ENCODE measurements at regions not wholly inside any gene's neighbourhood (a gene's known extent, or its start where the extent isn't known, plus 50 kb on each side); places are given as distances from the start of the nearest gene placed in this dataset.

DNA sequence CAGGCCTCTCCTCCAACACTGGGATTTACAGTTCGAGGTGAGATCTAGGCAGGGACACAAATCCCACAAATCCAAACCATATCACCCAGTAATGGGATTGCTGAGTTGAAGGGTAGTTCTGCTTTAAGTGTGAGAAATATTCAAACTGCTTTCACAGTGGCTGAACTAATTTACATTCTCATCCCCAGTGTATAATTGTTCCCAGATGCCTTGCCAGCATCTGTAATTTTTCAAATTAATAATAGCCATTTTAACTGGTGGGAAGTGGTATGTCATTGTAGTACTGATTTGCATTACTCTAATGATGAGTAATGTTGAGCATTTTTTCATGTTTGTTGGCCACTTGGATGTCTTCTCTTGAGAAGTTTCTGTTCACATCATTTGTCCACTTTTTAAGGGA is 592.8 kb upstream of the GRM3 start:
- TF ChIP-seq, protein P1, sequence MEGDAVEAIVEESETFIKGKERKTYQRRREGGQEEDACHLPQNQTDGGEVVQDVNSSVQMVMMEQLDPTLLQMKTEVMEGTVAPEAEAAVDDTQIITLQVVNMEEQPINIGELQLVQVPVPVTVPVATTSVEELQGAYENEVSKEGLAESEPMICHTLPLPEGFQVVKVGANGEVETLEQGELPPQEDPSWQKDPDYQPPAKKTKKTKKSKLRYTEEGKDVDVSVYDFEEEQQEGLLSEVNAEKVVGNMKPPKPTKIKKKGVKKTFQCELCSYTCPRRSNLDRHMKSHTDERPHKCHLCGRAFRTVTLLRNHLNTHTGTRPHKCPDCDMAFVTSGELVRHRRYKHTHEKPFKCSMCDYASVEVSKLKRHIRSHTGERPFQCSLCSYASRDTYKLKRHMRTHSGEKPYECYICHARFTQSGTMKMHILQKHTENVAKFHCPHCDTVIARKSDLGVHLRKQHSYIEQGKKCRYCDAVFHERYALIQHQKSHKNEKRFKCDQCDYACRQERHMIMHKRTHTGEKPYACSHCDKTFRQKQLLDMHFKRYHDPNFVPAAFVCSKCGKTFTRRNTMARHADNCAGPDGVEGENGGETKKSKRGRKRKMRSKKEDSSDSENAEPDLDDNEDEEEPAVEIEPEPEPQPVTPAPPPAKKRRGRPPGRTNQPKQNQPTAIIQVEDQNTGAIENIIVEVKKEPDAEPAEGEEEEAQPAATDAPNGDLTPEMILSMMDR (IDR thresholded peaks at IDR 0.05; ENCODE audit: insufficient read depth, low read length, poor library complexity, severe bottlenecking), result no peak
- no peak for TF ChIP-seq EZH2phosphoT487 (conservative IDR thresholded peaks at IDR 0.05; ENCODE audit: low read length)

Measured in SU-DHL-6 (cell line).